Epithelial cell of esophagus (primary cell): ENCODE measurements at regions not wholly inside any gene's neighbourhood (a gene's known extent, or its start where the extent isn't known, plus 50 kb on each side); places are given as distances from the start of the nearest gene placed in this dataset.

Experiments
- DNase-seq: peaks from one replicate; pipeline ENCODE4 v3.0.0; 2010; ENCODE audit warnings: low read depth
- H3K4me3 ChIP-seq: 2 replicates; pipeline ENCODE4 v1.5.1; 2011; ENCODE audit warnings: mild to moderate bottlenecking, low read length, control low read depth
- TF ChIP-seq, protein P1 (sequence below): IDR thresholded peaks from 2 replicates; pipeline ENCODE4 v1.5.1; 2011; ENCODE audit warnings: low read depth, mild to moderate bottlenecking, low read length, control low read depth, inconsistent platforms; ENCODE audit not compliant: insufficient read depth; ENCODE audit errors: missing control alignments

GRCh38 chr4:64538219-64538618 is 129.0 kb upstream of the TECRL start:
- no peak overlapping the region for H3K4me3 ChIP-seq
- no peak for DNase-seq
- TF ChIP-seq, protein P1, sequence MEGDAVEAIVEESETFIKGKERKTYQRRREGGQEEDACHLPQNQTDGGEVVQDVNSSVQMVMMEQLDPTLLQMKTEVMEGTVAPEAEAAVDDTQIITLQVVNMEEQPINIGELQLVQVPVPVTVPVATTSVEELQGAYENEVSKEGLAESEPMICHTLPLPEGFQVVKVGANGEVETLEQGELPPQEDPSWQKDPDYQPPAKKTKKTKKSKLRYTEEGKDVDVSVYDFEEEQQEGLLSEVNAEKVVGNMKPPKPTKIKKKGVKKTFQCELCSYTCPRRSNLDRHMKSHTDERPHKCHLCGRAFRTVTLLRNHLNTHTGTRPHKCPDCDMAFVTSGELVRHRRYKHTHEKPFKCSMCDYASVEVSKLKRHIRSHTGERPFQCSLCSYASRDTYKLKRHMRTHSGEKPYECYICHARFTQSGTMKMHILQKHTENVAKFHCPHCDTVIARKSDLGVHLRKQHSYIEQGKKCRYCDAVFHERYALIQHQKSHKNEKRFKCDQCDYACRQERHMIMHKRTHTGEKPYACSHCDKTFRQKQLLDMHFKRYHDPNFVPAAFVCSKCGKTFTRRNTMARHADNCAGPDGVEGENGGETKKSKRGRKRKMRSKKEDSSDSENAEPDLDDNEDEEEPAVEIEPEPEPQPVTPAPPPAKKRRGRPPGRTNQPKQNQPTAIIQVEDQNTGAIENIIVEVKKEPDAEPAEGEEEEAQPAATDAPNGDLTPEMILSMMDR: no peak

GRCh38 chr4:64533637-64534036 is 124.4 kb upstream of the TECRL start:
- no peak overlapping the region for H3K4me3 ChIP-seq
- DNase-seq: no peak
- TF ChIP-seq, protein P1: no peak

DNA sequence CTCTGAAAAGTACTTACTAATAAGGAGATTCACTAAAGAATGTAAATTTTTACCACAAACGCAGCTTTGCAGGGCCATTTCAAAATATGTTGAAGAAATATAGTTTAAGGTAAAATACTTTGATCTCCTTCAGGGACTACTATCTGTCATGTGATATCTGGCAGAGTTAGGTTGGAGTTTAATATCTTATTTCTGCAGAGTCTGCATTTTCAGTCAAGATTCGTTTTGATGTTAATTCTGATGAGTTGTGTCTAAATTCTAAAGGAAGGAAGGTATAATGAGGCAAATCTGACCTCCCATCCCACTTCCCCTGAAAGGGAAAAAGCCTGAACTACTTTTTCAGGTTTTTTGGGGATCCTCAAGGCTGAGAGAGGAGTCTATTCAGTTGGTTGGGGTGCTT is 123.9 kb upstream of the TECRL start:
- no peak overlapping the region for H3K4me3 ChIP-seq
- TF ChIP-seq, protein P1: no peak
- no peak for DNase-seq

GRCh38 chr4:64520421-64520820 is 111.2 kb upstream of the TECRL start:
- no peak for DNase-seq
- TF ChIP-seq, protein P1: no peak
- no peak overlapping the region for H3K4me3 ChIP-seq

DNA sequence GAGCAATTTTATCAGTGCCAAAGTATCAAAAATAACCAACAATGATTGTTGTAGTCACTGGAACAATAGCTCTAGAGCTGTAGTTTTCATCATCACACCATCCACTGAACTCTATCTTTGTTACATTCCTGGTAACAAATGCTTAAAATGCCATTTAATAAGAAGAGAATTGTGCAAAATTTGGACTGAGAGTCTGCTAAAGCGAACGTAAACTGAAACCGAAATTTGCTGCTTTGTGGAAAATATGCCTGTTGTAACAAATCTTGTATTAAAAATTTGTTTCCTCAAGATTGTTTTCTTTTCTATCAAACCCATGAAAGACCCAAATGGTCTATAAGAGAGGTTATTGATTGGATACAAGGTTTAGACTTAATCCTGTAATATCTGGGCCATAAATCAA is 109.3 kb upstream of the TECRL start:
- no peak for DNase-seq
- TF ChIP-seq, protein P1: no peak
- no peak overlapping the region for H3K4me3 ChIP-seq

DNA sequence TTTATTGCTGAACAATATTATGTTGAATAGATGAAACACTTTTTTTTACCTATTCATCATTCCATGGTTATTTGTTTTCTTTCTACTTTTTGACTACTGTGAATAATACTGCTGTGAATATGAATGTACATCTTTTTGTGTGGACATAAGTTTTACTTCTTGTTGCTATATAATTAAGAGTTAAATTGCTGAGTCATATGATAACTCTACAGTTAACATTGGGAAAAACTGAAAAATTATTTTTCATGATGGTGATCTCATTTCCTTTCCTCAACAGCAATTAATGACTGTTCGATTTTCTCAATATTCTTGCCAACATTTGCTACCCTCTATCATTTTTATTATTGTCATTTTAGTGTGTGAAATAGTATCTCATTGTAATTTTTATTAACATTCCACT is 106.9 kb upstream of the TECRL start:
- TF ChIP-seq, protein P1: no peak
- H3K4me3 ChIP-seq: no peak overlapping the region
- no peak for DNase-seq

GRCh38 chr4:64508089-64508488 is 98.8 kb upstream of the TECRL start:
- DNase-seq: no peak
- H3K4me3 ChIP-seq: no peak overlapping the region
- TF ChIP-seq, protein P1: no peak
